ENCODE measurements at regions not wholly inside any gene's neighbourhood (a gene's known extent, or its start where the extent isn't known, plus 50 kb on each side); places are given as distances from the start of the nearest gene placed in this dataset.

- TF ChIP-seq, protein P1, sequence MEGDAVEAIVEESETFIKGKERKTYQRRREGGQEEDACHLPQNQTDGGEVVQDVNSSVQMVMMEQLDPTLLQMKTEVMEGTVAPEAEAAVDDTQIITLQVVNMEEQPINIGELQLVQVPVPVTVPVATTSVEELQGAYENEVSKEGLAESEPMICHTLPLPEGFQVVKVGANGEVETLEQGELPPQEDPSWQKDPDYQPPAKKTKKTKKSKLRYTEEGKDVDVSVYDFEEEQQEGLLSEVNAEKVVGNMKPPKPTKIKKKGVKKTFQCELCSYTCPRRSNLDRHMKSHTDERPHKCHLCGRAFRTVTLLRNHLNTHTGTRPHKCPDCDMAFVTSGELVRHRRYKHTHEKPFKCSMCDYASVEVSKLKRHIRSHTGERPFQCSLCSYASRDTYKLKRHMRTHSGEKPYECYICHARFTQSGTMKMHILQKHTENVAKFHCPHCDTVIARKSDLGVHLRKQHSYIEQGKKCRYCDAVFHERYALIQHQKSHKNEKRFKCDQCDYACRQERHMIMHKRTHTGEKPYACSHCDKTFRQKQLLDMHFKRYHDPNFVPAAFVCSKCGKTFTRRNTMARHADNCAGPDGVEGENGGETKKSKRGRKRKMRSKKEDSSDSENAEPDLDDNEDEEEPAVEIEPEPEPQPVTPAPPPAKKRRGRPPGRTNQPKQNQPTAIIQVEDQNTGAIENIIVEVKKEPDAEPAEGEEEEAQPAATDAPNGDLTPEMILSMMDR (optimal IDR thresholded peaks at IDR 0.05 in 1 of 3, IDR thresholded peaks at IDR 0.05 in 1 of 3, conservative IDR thresholded peaks at IDR 0.05 in 1 of 3; ENCODE audit: extremely low read depth in 1 of 3, insufficient read depth in 2 of 3, low read length in 3 of 3) = no peak
- no peak for TF ChIP-seq EZH2 (IDR thresholded peaks at IDR 0.05; ENCODE audit: low read length)
Observed at GRCh38 chr11:122173587-122173986, 57.6 kb upstream of the BLID start.
